SK-N-SH treated with all-trans-retinoic acid at 6 μM for 48 hours (cell line): ENCODE measurements at regions not wholly inside any gene's neighbourhood (a gene's known extent, or its start where the extent isn't known, plus 50 kb on each side); places are given as distances from the start of the nearest gene placed in this dataset.

ENCODE experiments used
- ARNTL ChIP-seq: fragments of 450-650 bp; formaldehyde crosslinking; IDR thresholded peaks from 2 replicates; pipeline ENCODE4 v1.5.0; 2020; ENCODE audit warnings: low read depth, mild to moderate bottlenecking, moderate library complexity, borderline replicate concordance
- BACH2 ChIP-seq: fragments of 250-450 bp; sonication (Bioruptor Pico); IDR thresholded peaks from 2 replicates; pipeline ENCODE4 v1.9.0; 2021; ENCODE audit warnings: mild to moderate bottlenecking, borderline replicate concordance
- CREB5 ChIP-seq: fragments of 250-450 bp; sonication (Bioruptor Pico); IDR thresholded peaks from 2 replicates; pipeline ENCODE4 v1.5.1; 2020; ENCODE audit warnings: low read depth, mild to moderate bottlenecking, moderate library complexity
- CSRNP3 ChIP-seq: fragments of 250-450 bp; sonication (Bioruptor Pico); IDR thresholded peaks from 2 replicates; pipeline ENCODE4 v1.5.1; 2021; ENCODE audit warnings: mild to moderate bottlenecking, moderate library complexity
- OSR1 ChIP-seq: fragments of 250-450 bp; sonication (Bioruptor Pico); IDR thresholded peaks from 2 replicates; pipeline ENCODE4 v1.8.0; 2022; ENCODE audit warnings: moderate library complexity, mild to moderate bottlenecking, inconsistent platforms
- PATZ1 ChIP-seq: fragments of 250-450 bp; sonication (Bioruptor Pico); IDR thresholded peaks from 2 replicates; pipeline ENCODE4 v1.8.0; 2020; ENCODE audit warnings: mild to moderate bottlenecking, moderate library complexity, borderline replicate concordance
- PPARA ChIP-seq: fragments of 250-450 bp; sonication (Bioruptor Pico); IDR thresholded peaks from 2 replicates; pipeline ENCODE4 v1.5.0; 2020; ENCODE audit warnings: mild to moderate bottlenecking, borderline replicate concordance
- RARB ChIP-seq: fragments of 250-450 bp; sonication (Bioruptor Pico); IDR thresholded peaks from 2 replicates; pipeline ENCODE4 v1.8.0; 2021; ENCODE audit warnings: mild to moderate bottlenecking, moderate library complexity
- TCF4 ChIP-seq: fragments of 250-450 bp; sonication (Bioruptor Pico); IDR thresholded peaks from 2 replicates; pipeline ENCODE4 v1.8.0; 2021; ENCODE audit warnings: mild to moderate bottlenecking, moderate library complexity, borderline replicate concordance
- TSHZ2 ChIP-seq: fragments of 250-450 bp; sonication (Bioruptor Pico); IDR thresholded peaks from 2 replicates; pipeline ENCODE4 v1.5.0; 2020; ENCODE audit warnings: mild to moderate bottlenecking, moderate library complexity
- ZFP3 ChIP-seq: fragments of 250-450 bp; sonication (Bioruptor Pico); IDR thresholded peaks from 2 replicates; pipeline ENCODE4 v1.5.0; 2020; ENCODE audit warnings: mild to moderate bottlenecking, moderate library complexity
- ZNF565 ChIP-seq: fragments of 450-650 bp; formaldehyde crosslinking; conservative IDR thresholded peaks from 2 replicates; pipeline ENCODE4 v1.5.0; 2020; ENCODE audit warnings: low read depth, mild to moderate bottlenecking, moderate library complexity

- no peak for TF ChIP-seq PATZ1 (CRISPR knock-in tag)
- no peak for TF ChIP-seq ZNF565
- no peak for TF ChIP-seq ARNTL (CRISPR knock-in tag)
- TF ChIP-seq CREB5 (CRISPR knock-in tag): no peak
- TF ChIP-seq TCF4: no peak
- no peak for TF ChIP-seq CSRNP3
- TF ChIP-seq OSR1: no peak
- no peak for TF ChIP-seq PPARA (CRISPR knock-in tag)
- no peak for TF ChIP-seq BACH2
- TF ChIP-seq ZFP3 (CRISPR knock-in tag): no peak
- TF ChIP-seq RARB (CRISPR knock-in tag): no peak
- no peak for TF ChIP-seq TSHZ2 (CRISPR knock-in tag)
Observed at GRCh38 chr12:24608637-24609285, 340.1 kb downstream of the BCAT1 start.
